ENCODE measurements at regions not wholly inside any gene's neighbourhood (a gene's known extent, or its start where the extent isn't known, plus 50 kb on each side); places are given as distances from the start of the nearest gene placed in this dataset.
"Not testable (repeated sequence)": the region's sequence is repeated elsewhere in the genome, so short reads cannot be mapped to it uniquely, and the experiment has no call there.

- H3K9me3 ChIP-seq (ENCODE audit: control insufficient read depth in 2 of 2, insufficient read depth in 1 of 2, low read depth in 1 of 2, low read length in 1 of 2) = no peaks in the 10 kb centered on the region
- H3K4me1 ChIP-seq (ENCODE audit: control insufficient read depth in 2 of 2, insufficient read depth in 2 of 2, low read length in 1 of 2) = no peaks in the 10 kb centered on the region
- no peaks in the 10 kb centered on the region for H3K36me3 ChIP-seq (ENCODE audit: control insufficient read depth in 2 of 2, insufficient read depth in 2 of 2, low read length in 1 of 2)
- H3K4me3 ChIP-seq (ENCODE audit: low read depth in 1 of 2, low read length in 2 of 2) = no peak overlapping the region
- H3K27me3 ChIP-seq (ENCODE audit: control insufficient read depth in 1 of 2, insufficient read depth in 2 of 2, low read length in 2 of 2) = no peaks in the 10 kb centered on the region
- H3K27ac ChIP-seq (ENCODE audit: low read depth in 2 of 2, low read length in 1 of 2) = no peak overlapping the region
- WGBS, 2 donors = 85 to 87% methylated on average over 4 of the region's 4 CpGs
Measured at GRCh38 chr1:99385852-99386251, 121.6 kb downstream of the PLPPR4 start.

- 81 to 87% methylated on average over 2 of the region's 2 CpGs for WGBS, 2 donors
- Histone ChIP-seq H3K4me1 (ENCODE audit: control insufficient read depth in 2 of 2, insufficient read depth in 2 of 2, low read length in 1 of 2) (no peaks in the 10 kb centered on the region), H3K9me3 (ENCODE audit: control insufficient read depth in 2 of 2, insufficient read depth in 1 of 2, low read depth in 1 of 2, low read length in 1 of 2) (no peaks in the 10 kb centered on the region), H3K27me3 (ENCODE audit: control insufficient read depth in 1 of 2, insufficient read depth in 2 of 2, low read length in 2 of 2) (no peaks in the 10 kb centered on the region), H3K36me3 (ENCODE audit: control insufficient read depth in 2 of 2, insufficient read depth in 2 of 2, low read length in 1 of 2) (no peaks in the 10 kb centered on the region), H3K4me3 (ENCODE audit: low read depth in 1 of 2, low read length in 2 of 2) (no peak overlapping the region), H3K27ac (ENCODE audit: low read depth in 2 of 2, low read length in 1 of 2) (no peak overlapping the region)
Measured at GRCh38 chr1:99396389-99396788, 132.1 kb downstream of the PLPPR4 start.

- H3K4me1 ChIP-seq (ENCODE audit: control insufficient read depth in 2 of 2, insufficient read depth in 2 of 2, low read length in 1 of 2) = no peaks in the 10 kb centered on the region
- no peak overlapping the region for H3K4me3 ChIP-seq (ENCODE audit: low read depth in 1 of 2, low read length in 2 of 2)
- WGBS, 2 donors = 37 to 41% methylated on average over 2 of the region's 2 CpGs
- H3K36me3 ChIP-seq (ENCODE audit: control insufficient read depth in 2 of 2, insufficient read depth in 2 of 2, low read length in 1 of 2) = no peaks in the 10 kb centered on the region
- H3K9me3 ChIP-seq (ENCODE audit: control insufficient read depth in 2 of 2, insufficient read depth in 1 of 2, low read depth in 1 of 2, low read length in 1 of 2) = no peaks in the 10 kb centered on the region
- H3K27me3 ChIP-seq (ENCODE audit: control insufficient read depth in 1 of 2, insufficient read depth in 2 of 2, low read length in 2 of 2) = no peaks in the 10 kb centered on the region
- H3K27ac ChIP-seq (ENCODE audit: low read depth in 2 of 2, low read length in 1 of 2) = no peak overlapping the region
Measured at GRCh38 chr1:99397029-99397428, 132.7 kb downstream of the PLPPR4 start.

- H3K27ac ChIP-seq (ENCODE audit: low read depth in 2 of 2, low read length in 1 of 2) = no peak overlapping the region
- H3K36me3 ChIP-seq (ENCODE audit: control insufficient read depth in 2 of 2, insufficient read depth in 2 of 2, low read length in 1 of 2) = no peaks in the 10 kb centered on the region
- no peaks in the 10 kb centered on the region for H3K9me3 ChIP-seq (ENCODE audit: control insufficient read depth in 2 of 2, insufficient read depth in 1 of 2, low read depth in 1 of 2, low read length in 1 of 2)
- H3K27me3 ChIP-seq (ENCODE audit: control insufficient read depth in 1 of 2, insufficient read depth in 2 of 2, low read length in 2 of 2) = no peaks in the 10 kb centered on the region
- no peaks in the 10 kb centered on the region for H3K4me1 ChIP-seq (ENCODE audit: control insufficient read depth in 2 of 2, insufficient read depth in 2 of 2, low read length in 1 of 2)
- no peak overlapping the region for H3K4me3 ChIP-seq (ENCODE audit: low read depth in 1 of 2, low read length in 2 of 2)
Measured at GRCh38 chr1:99397863-99398262, 133.6 kb downstream of the PLPPR4 start.

GRCh38 chr1:99401556-99401955, 137.3 kb downstream of the PLPPR4 start:
- not testable (repeated sequence) for H3K9me3 ChIP-seq (ENCODE audit: control insufficient read depth in 2 of 2, insufficient read depth in 1 of 2, low read depth in 1 of 2, low read length in 1 of 2); H3K4me3 ChIP-seq (ENCODE audit: low read depth in 1 of 2, low read length in 2 of 2); H3K4me1 ChIP-seq (ENCODE audit: control insufficient read depth in 2 of 2, insufficient read depth in 2 of 2, low read length in 1 of 2); H3K36me3 ChIP-seq (ENCODE audit: control insufficient read depth in 2 of 2, insufficient read depth in 2 of 2, low read length in 1 of 2); H3K27me3 ChIP-seq (ENCODE audit: control insufficient read depth in 1 of 2, insufficient read depth in 2 of 2, low read length in 2 of 2); H3K27ac ChIP-seq (ENCODE audit: low read depth in 2 of 2, low read length in 1 of 2)

GRCh38 chr1:99404399-99404798, 140.1 kb downstream of the PLPPR4 start:
- H3K27me3 ChIP-seq (ENCODE audit: control insufficient read depth in 1 of 2, insufficient read depth in 2 of 2, low read length in 2 of 2); H3K4me3 ChIP-seq (ENCODE audit: low read depth in 1 of 2, low read length in 2 of 2); H3K9me3 ChIP-seq (ENCODE audit: control insufficient read depth in 2 of 2, insufficient read depth in 1 of 2, low read depth in 1 of 2, low read length in 1 of 2); H3K36me3 ChIP-seq (ENCODE audit: control insufficient read depth in 2 of 2, insufficient read depth in 2 of 2, low read length in 1 of 2); H3K4me1 ChIP-seq (ENCODE audit: control insufficient read depth in 2 of 2, insufficient read depth in 2 of 2, low read length in 1 of 2); H3K27ac ChIP-seq (ENCODE audit: low read depth in 2 of 2, low read length in 1 of 2): not testable (repeated sequence)
- 89 to 94% methylated on average over 5 to 6 of the region's 7 CpGs for WGBS, 2 donors

GRCh38 chr1:99405325-99405724, 141.0 kb downstream of the PLPPR4 start:
- H3K27me3 ChIP-seq (ENCODE audit: control insufficient read depth in 1 of 2, insufficient read depth in 2 of 2, low read length in 2 of 2); H3K4me3 ChIP-seq (ENCODE audit: low read depth in 1 of 2, low read length in 2 of 2); H3K9me3 ChIP-seq (ENCODE audit: control insufficient read depth in 2 of 2, insufficient read depth in 1 of 2, low read depth in 1 of 2, low read length in 1 of 2); H3K4me1 ChIP-seq (ENCODE audit: control insufficient read depth in 2 of 2, insufficient read depth in 2 of 2, low read length in 1 of 2); H3K36me3 ChIP-seq (ENCODE audit: control insufficient read depth in 2 of 2, insufficient read depth in 2 of 2, low read length in 1 of 2); H3K27ac ChIP-seq (ENCODE audit: low read depth in 2 of 2, low read length in 1 of 2): not testable (repeated sequence)
- 83 to 86% methylated on average over 9 of the region's 9 CpGs for WGBS, 2 donors

- 64 to 72% methylated on average over 3 of the region's 3 CpGs for WGBS, 2 donors
Measured at GRCh38 chr1:99407018-99407417, 142.7 kb downstream of the PLPPR4 start.

GRCh38 chr1:99424087-99424486, 159.8 kb downstream of the PLPPR4 start:
- WGBS, 2 donors = 62 to 74% methylated on average over 3 of the region's 3 CpGs
- Histone ChIP-seq H3K27me3 (ENCODE audit: control insufficient read depth in 1 of 2, insufficient read depth in 2 of 2, low read length in 2 of 2) (no peaks in the 10 kb centered on the region), H3K9me3 (ENCODE audit: control insufficient read depth in 2 of 2, insufficient read depth in 1 of 2, low read depth in 1 of 2, low read length in 1 of 2) (no peaks in the 10 kb centered on the region), H3K4me1 (ENCODE audit: control insufficient read depth in 2 of 2, insufficient read depth in 2 of 2, low read length in 1 of 2) (no peaks in the 10 kb centered on the region), H3K4me3 (ENCODE audit: low read depth in 1 of 2, low read length in 2 of 2) (no peak overlapping the region), H3K36me3 (ENCODE audit: control insufficient read depth in 2 of 2, insufficient read depth in 2 of 2, low read length in 1 of 2) (no peaks in the 10 kb centered on the region), H3K27ac (ENCODE audit: low read depth in 2 of 2, low read length in 1 of 2) (no peak overlapping the region)

More at GRCh38 chr1:99407018-99407417, 142.7 kb downstream of the PLPPR4 start:
- Histone ChIP-seq H3K4me1 (ENCODE audit: control insufficient read depth in 2 of 2, insufficient read depth in 2 of 2, low read length in 1 of 2) (no peaks in the 10 kb centered on the region), H3K4me3 (ENCODE audit: low read depth in 1 of 2, low read length in 2 of 2) (no peak overlapping the region), H3K36me3 (ENCODE audit: control insufficient read depth in 2 of 2, insufficient read depth in 2 of 2, low read length in 1 of 2) (no peaks in the 10 kb centered on the region), H3K9me3 (ENCODE audit: control insufficient read depth in 2 of 2, insufficient read depth in 1 of 2, low read depth in 1 of 2, low read length in 1 of 2) (peaks cover 0 to 3% of the 10 kb centered on the region in 2 donors), H3K27ac (ENCODE audit: low read depth in 2 of 2, low read length in 1 of 2) (no peak overlapping the region), H3K27me3 (ENCODE audit: control insufficient read depth in 1 of 2, insufficient read depth in 2 of 2, low read length in 2 of 2) (no peaks in the 10 kb centered on the region)

GRCh38 chr1:99429754-99430153, 165.5 kb downstream of the PLPPR4 start:
- Histone ChIP-seq H3K4me1 (ENCODE audit: control insufficient read depth in 2 of 2, insufficient read depth in 2 of 2, low read length in 1 of 2) (no peaks in the 10 kb centered on the region), H3K27me3 (ENCODE audit: control insufficient read depth in 1 of 2, insufficient read depth in 2 of 2, low read length in 2 of 2) (no peaks in the 10 kb centered on the region), H3K4me3 (ENCODE audit: low read depth in 1 of 2, low read length in 2 of 2) (no peak overlapping the region), H3K27ac (ENCODE audit: low read depth in 2 of 2, low read length in 1 of 2) (no peak overlapping the region), H3K9me3 (ENCODE audit: control insufficient read depth in 2 of 2, insufficient read depth in 1 of 2, low read depth in 1 of 2, low read length in 1 of 2) (no peaks in the 10 kb centered on the region), H3K36me3 (ENCODE audit: control insufficient read depth in 2 of 2, insufficient read depth in 2 of 2, low read length in 1 of 2) (no peaks in the 10 kb centered on the region)
- 61 to 72% methylated on average over 1 of the region's 1 CpG for WGBS, 2 donors
